Activated CD4-positive, alpha-beta T cell treated with anti-CD3 and anti-CD28 coated beads, Interleukin-2, Interleukin-4, amounts not matched to agents 100 ng/mL and 50 ng/mL, durations not matched to agents 16 hours and 8 hours (primary cell): ENCODE measurements at regions not wholly inside any gene's neighbourhood (a gene's known extent, or its start where the extent isn't known, plus 50 kb on each side); places are given as distances from the start of the nearest gene placed in this dataset.

Experiments used
- DNase-seq: peaks from one replicate; pipeline ENCODE4 v3.0.0-alpha.2; 2020; ENCODE audit warnings: low spot score

DNA sequence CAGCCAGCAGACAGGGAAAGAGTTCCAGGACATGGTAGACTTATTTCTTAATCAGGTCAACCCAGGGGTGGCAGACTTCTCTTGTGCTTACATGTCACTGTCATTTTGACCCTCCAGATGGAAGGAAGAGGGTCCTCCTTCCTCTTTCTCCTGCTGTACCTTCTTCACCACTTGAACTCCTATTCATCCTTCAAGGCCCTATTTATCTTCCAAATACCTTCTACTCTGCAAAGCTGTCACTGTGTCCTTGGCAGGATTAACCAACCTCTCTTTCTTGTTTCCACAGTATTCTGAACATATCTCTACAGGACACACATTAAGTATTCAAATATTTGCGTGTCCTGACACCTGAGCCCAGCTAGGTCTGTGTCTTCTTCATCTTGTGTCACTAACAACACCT, 163.1 kb downstream of the DICER1 start:
- DNase-seq = no peak

DNA sequence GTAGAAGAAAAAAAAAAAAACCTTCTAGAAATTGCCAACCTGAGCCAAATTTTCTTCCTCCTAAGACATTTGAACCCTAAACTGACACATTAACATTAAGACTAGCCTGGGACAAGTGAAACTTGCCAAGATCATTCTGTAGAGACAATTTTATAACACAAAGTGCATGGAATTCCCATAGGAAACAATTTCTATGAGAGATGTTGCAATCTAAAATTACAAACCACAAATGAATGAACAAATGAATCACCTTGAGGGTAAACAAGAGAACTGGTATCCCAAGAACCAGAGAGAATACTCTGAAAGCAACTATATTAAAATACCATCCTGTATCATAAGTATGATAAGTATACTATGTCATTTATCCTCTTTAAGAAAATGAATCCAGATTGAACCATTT, 165.3 kb downstream of the DICER1 start:
- no peak for DNase-seq

DNA sequence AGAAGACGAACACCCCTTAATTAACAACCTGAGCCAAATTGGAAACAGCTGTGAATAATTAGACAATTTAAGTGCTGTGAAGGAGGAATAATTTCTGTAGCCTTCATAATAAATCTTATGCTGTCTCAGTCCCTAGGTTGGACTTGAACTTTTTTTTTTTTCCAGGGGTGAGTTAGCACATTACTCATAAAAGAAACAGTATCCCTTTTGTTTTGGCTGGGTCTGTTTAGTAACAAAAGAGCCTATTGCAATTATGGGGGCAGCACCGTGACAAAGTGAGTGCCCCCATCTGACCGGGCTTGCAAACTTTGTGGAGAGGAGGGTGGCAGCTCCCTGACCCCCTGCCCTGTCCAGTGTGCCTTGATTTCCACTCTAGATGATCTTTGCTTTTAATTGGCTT, 167.4 kb downstream of the DICER1 start:
- DNase-seq = no peak

DNA sequence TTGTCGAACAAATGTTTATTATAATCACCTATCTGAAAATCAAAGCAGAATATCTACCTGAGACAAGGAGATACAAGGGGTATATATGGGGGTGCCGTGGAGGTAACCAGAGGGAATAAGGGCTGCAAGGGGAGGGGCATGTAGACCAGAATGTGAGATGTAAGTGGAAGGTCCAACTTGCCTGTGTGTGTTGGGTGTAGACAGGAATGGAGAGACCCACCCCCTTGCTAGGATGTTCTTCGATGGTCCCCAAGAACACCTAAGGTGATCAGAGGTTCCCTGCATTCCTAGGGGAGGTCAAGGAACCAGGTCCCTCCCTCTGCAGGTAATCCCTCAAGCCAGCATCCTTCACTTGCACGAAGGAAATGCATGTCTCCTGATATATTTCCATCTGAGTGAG, 167.9 kb downstream of the DICER1 start:
- no peak for DNase-seq

DNA sequence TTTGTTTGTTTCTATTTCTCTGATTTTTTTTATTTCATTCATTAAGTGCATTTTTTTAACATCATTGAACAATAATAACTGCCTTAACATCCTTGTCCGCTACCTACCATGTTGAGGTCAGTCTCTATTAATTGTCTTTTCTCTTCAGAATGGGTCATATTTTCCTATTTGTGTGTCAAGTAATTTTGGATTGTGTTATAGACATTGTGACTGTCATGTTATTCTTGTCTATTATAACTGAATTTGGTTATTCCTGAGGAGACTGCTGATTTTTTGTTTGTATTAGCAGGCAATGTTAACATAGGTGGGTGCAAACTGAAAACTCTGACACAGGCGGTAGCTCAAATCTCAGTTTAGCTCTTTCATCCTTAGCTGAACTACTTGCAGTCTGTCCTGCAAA, 169.9 kb downstream of the DICER1 start:
- DNase-seq = no peak

DNA sequence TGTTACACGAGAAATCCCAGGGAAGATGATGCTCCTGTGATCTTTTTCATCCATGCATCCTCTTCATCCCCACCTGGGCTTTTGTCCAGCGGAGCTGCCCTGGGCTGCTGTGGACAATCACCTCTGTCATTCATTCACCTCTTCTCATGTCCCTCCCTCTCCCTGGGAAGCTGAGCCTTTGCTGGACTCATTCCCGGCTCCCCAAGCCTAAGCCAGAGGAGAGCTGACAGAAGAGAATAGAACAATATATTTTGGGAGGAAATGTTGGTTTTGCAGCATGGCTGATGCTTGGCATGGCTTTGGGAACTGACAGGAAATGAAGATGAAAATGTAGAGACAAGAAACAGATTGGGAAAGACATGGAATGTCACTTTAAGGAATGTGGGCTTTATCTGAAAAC, 177.4 kb downstream of the DICER1 start:
- no peak for DNase-seq

DNA sequence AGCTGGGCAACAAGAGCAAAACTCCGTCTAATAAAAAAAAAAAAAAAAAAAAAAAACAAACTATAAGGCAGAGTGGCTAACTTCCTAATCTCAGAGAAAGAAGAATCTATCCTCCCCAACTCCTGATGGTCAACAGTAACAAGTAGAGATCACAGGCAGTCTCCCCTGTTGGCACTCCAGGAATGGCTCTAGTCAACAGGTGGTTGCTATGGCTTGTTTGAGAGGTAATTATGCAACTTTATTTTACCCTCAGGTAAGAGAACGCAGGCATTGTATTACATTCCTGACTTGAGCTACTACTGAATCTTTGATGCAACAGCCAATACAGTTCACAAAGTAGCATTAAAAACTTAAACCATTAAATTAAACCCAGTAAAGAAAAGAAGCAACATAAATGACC, 180.3 kb downstream of the DICER1 start:
- DNase-seq = no peak

DNA sequence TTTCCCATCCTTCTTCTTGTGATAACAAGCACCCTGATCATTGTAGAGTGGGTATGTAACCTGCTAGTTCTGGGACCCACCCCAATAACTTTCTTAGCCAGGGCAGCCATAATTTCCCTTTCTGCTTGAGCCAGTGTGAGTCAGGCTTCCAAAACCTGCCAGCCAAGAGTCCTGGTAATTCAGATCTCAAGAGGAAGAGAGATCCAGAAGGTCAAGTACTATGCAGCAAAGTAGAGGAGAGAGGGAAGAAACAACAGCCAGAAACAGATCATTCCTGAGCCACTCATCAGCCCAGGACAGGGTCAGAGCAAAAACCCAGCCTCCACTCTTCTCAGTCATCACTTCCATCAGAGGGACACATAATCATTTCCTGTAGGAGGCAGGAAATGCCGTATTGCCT, 182.0 kb downstream of the DICER1 start:
- no peak for DNase-seq

DNA sequence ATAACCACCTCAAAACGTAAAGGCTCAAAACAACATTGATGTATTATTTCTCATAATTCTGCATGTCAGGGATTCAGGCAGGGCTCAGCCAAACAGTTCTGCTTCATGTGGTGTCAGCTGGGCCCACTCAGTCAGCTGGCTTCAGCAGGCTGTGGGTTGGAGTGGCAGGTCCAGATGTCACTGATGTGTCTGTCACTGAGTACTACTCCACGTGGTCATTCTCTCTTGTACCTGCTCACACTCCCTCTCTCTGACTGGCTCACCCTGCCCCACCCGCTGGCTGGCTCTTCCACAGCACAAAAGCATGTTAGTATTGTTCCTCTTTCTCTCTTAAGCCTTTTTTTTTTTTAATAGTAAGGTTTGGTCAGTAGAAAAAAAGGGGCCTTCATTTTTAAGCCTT, 182.4 kb downstream of the DICER1 start:
- no peak for DNase-seq

DNA sequence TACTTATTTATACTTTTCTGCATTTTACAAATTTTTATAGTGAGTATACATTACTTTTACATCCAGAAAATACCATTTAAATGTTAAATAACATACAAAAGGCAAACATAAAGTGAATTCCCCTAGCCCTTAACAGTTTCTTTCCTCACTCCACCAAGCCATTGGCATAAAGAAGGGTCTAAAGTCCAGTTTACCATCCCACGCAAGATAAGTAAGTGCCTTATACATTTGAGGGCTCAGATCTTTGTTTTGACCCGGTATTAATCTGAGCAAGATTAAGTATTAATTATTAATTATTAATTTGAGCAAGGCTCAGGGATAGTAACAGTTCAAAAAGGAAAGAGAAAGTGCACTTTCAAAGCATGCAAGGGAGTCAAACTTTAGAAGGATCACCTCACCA, 182.9 kb downstream of the DICER1 start:
- no peak for DNase-seq

DNA sequence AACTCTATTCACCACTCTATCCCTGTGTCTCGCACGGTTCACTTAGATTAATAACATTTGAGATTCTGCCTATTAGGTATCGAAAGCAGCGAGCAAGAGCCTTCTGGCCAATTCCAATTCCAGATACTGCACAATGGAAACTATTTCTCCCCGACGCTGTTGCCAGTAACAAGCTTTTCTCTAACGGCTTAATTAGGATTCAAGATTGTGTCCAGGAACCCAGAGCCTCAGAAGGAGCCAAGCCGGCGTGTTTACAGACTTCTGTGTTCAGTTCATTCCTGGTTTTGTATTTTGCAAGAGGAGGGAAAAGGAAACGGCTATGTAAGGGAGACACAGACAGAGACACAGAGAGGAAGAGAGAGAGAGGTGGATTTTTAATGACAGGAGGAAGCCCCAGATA, 185.6 kb downstream of the DICER1 start:
- no peak for DNase-seq

DNA sequence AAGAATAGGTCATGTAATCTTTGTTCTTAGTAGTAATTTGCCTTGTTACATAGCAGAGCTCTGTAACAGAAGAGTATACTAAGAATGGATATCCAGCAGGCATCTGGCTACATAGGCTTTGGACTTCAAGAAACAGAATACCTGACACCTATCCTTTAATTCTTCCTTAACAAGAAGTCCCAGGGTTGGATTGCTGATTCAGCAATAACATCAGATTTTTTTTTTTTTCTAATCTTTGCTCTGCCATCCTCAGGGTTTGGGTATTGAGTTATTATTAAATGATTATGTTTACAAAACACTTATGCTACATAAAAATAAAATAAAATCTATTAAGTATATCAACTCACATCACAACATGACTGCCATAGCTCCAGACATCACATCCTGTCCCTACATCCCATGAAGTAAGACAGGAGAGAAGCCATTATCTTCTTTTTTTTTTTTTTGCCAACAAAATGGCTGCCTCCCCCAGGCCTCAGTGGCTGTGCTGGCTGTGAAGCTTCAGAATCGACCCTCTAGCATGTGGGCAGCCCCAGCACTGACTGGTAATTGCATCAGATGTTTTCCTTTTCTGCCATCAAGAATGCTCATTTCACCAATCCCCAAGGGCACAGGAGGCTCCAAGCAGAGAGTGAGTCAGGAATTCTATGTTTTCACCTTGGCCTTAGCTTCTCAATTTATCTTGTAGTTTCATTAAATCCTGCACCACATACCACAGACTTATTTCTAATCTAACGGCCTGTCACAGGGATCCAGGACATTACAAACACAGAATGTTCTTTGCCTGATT, 186.2 kb downstream of the DICER1 start:
- no peak for DNase-seq

DNA sequence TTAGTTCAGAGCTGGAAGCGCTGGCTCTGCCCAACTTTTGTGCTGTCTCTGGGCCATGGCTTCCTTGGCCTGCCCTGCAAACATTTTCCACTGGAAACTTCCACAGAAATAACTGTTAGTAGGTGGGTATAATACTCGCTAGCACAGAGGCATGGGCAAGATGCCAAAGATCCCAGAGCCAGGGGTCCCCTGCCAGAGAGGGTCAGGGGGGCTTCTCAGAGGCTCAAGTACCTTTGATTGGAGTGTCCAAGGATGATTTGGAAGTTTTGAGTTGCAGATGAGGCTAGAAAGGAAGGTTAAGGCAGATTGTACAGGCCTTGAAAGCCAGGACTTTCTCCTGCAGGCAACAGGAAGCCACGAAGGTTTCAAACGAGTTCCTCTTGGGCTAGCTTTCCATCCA, 187.6 kb downstream of the DICER1 start:
- no peak for DNase-seq

DNA sequence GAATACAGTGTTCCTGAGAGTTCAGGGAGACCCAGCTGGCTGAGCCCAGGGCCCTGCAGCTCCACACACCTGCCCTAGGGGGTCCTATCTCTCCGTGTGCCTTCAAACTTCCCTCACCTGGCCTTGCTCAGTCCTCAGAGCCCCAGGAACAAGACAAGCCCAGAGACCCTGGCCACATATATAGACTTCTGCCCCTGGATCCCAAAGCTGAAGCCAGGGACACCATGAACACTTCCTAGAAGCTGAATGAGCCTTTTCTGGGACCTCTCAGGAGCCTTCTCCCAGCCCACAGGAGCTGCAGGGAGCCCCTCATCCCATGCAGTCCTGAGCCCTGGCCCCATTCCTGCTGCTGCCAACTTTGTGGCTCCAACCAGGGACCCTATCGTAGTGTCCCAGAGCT, 190.5 kb downstream of the DICER1 start:
- DNase-seq = no peak

DNA sequence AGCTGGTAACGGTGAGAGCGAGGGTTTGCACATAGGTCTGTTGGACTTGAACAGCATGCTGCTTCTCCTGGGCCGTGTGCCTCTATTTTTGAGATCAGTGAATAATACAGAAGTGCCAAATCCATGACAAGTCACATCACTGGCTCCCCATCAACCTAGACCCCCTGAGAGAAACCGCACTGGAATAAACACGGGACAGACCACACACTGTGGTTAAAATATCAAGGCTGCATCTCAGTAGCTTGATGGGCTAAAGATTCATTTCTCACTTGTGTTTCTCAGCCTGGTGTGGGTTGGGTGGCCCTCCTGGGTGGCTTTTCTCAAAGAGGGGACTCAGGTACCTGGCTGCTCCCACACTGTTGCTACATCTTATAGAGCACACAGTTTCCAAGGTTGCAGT, 191.0 kb downstream of the DICER1 start:
- no peak for DNase-seq

DNA sequence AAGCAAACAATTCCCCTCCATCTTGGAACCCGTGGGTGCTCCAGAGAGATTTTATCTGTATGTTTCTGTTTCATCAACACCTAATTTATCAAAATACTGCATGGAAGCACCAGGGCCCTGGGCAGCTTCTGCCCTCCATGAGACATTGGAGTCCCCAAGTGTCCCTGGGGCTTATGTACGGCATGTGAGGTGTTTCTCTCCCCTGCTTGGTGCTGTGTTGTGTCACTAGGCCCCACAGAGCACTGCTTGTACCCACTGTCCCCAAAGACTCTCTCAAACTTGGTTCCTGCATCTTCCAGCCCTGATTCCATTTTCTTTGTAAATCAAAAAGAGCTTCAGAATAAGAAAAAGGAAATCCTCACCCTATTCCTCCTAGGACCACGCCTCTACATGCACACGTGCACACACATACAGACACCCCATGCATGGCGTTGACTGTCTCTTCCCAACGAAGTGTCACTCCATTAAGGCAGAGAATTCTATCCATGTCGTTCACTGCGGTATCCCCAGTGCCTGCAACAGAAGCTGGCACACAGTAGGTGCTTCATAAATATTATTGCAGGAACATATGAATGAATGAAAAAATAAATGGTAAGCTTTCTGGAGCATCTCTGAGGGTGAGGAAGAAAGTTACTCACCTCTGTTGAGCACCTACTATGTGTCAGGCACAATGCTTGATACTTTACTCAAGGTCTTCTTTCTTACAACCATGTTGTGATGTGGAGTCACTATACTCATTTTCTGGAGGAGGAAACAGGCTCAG, 191.6 kb downstream of the DICER1 start:
- DNase-seq = no peak

DNA sequence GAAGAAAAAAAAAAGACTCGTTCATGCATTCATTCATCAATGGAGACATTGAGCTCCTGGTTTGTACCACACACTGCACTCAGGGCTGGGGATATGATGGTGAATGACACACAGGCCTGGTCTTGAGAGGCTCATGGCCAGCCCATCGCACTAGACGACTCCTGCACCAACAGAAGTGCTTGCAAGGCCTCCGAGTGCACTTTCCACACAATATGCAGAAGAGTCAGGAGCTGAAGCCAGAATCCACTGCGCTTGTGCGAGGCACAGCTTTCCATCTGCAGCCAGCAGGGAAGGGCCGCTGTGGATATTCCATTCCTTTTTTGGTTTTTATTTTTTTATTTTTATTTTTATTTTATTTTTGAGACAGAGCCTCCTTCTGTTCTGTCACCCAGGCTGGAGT, 192.4 kb downstream of the DICER1 start:
- DNase-seq = no peak

DNA sequence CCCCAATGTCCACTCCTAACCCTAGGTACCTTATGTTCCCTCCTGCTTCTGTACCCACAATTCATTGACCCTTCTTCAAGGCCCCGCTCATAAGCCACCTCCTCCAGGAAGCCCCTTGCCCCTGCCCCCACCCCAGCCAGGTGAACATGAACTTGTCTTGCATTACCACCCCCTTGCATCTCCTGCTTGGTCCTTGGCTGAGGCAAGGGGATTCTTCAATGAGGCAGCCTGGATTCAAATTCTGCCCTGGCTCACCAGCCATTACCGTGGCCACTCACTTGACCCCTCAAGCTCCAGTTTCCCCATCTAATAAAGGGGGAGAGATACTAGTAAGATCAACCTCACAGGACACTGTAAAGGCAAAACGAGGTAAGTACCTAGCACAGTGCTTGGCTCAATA, 193.1 kb downstream of the DICER1 start:
- no peak for DNase-seq

DNA sequence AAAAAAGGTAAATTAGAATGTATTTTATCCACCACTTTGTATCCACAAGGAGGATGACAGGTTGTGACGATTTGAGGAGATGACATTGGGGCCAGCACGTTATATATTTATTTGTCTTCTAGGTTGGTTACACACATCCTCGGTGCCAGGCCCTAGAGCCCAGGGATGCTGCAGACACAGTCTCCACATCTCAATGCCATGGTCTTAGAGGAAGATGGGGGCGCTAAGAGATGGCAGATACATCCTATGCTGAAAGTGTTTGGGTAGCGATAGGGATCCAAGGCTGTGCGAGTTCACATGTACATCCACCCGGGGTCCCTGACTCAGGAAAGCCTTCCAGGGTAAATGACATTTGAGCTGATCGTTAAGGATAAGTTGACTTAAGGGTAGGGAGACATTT, 193.1 kb upstream of the GSC start:
- DNase-seq = no peak

DNA sequence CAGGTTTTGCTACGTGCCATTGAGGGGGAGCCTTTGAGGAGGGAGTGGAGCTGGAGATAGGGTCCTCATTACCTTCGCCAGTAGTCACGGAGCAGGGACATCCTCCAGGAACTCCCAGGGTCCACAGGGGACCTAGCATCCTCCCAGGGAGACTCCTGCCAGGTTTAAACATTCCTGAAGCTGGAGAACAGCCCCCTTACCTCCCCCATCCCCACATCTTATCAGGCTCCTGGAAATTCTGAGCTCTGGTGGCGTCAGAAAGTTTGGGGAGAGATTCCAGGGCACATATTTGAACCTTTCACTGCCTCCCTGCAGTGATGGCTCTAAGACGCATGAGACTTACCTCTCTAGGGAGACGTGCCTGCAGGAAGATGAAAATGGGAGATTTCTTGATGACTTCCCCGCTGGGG, 192.3 kb upstream of the GSC start:
- no peak for DNase-seq

DNA sequence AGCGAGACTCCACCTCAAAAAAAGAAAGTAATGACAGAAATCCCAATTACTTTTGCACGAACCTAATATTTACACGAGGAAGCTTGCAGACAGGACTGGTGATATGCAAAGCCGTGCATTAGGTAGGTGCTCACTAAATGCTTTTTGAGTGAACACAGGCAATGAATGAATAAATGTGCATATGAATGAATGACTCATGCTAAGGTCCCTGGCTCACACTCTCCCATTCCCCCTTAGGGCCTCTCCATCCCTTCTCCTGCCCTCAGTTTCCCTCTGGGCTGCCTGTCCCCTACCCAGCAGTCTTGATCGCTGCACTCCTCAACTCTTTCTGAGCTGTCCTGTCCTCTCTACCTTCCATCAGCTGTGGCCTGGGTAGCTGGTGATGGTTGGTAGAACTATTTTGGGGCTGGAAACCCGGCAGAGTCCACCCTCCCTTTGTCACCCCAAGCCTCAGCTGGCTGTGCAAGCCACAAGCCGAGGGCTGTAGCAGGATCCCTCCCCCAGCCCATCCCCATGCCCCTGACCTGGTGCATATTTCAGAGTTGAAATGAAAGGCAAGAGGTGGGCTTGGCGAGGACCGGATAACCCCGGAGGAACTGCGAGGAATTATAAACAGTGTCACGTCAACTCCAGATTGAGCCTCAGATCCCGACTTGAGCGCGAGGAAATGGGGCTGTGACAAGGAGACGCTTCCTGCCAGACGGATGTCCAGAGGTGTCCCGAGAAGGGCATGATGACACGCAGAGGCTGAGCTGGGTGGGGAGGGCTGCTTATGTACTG, 191.7 kb upstream of the GSC start:
- DNase-seq = no peak

DNA sequence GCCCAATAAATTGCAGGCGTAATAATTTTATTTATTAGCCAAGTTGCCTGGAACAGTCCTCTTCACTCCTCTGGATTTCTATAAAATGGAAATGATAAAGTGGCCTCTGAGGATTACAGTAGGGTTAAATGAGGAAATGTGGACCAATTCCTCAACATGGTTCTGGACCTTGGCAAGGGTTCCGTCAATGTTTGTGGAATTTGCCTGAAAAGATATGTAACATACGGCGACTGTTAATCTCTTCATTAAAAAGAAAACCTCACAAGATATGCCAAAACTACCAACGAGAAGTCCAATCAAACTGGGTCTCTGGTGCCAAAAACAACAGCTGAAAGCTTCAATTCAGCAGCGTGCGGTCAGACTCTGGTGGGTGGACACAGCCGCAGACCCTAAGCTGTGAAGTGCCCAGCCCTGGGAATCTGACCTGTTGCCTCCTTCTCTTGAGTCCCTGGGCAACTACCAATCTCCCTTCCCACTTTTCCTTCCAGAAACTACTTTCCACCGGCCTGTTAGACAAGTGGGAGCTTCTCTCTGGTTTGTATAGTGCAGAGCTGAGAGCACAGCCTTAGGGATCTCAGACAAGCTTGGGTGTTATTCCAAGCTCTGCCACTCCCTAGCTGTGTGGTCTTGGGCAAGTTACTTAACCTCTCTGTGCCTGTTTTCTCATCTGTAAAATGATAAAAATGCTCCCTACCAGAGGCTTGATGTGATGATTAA, 190.5 kb upstream of the GSC start:
- no peak for DNase-seq
